H1 (cell line): ENCODE measurements at regions not wholly inside any gene's neighbourhood (a gene's known extent, or its start where the extent isn't known, plus 50 kb on each side); places are given as distances from the start of the nearest gene placed in this dataset.

Experiments used
- CTCF ChIA-PET: fragments of 300-600 bp; sonication (Branson Sonifier 250); formaldehyde crosslinking; loops from one replicate; lab custom pipeline; 2021; ENCODE audit not compliant: partially characterized antibody; lab: Charles Lee
- POLR2A ChIA-PET: fragments of 300-600 bp; sonication (Branson Sonifier 250); formaldehyde crosslinking; loops from one replicate; lab custom pipeline; 2021; ENCODE audit warnings: inconsistent platforms; ENCODE audit not compliant: partially characterized antibody; lab: Charles Lee
- DNase-seq, 2 experiments: peaks; one replicate each; pipeline versions ENCODE4 v3.0.0 to v3.0.0-alpha.2; 2010 to 2022; ENCODE audit warnings: low spot score in 2 of 2, low read depth in 1 of 2, mixed read lengths in 1 of 2
- FAIRE-seq: peaks from 2 replicates; lab custom pipeline; 2011; peaks lifted over from hg19 to GRCh38; lab: Jason Lieb, UNC
- H2AFZ ChIP-seq: 2 replicates; pipeline ENCODE4 v1.8.1; 2012; ENCODE audit warnings: low read length, inconsistent platforms
- H2AK5ac ChIP-seq: 2 replicates; pipeline ENCODE4 v1.6.1; 2013; ENCODE audit warnings: low read depth, low read length
- H2BK120ac ChIP-seq: replicated peaks from 2 replicates; pipeline ENCODE3; 2013; ENCODE audit warnings: low read depth, low read length, inconsistent platforms
- H2BK12ac ChIP-seq: 2 replicates; pipeline ENCODE4 v1.6.1; 2013; ENCODE audit warnings: low read depth, low read length
- H2BK15ac ChIP-seq: 2 replicates; pipeline ENCODE4 v1.6.1; 2013; ENCODE audit warnings: low read length
- H2BK20ac ChIP-seq: 2 replicates; pipeline ENCODE4 v1.6.1; 2013; ENCODE audit warnings: low read length
- H2BK5ac ChIP-seq: 2 replicates; pipeline ENCODE4 v1.6.1; 2013; ENCODE audit warnings: low read depth, low read length
- H3K14ac ChIP-seq: 2 replicates; pipeline ENCODE4 v1.6.1; 2013; ENCODE audit warnings: inconsistent platforms; ENCODE audit not compliant: insufficient read length
- H3K18ac ChIP-seq: 2 replicates; pipeline ENCODE4 v1.6.1; 2013; ENCODE audit warnings: low read length; ENCODE audit errors: extremely low read depth
- H3K23ac ChIP-seq: 2 replicates; pipeline ENCODE4 v1.6.1; 2013; ENCODE audit warnings: inconsistent platforms; ENCODE audit not compliant: insufficient read length
- H3K23me2 ChIP-seq: 2 replicates; pipeline ENCODE4 v1.6.1; 2013; ENCODE audit warnings: low read depth, low read length
- H3K27ac ChIP-seq: 2 replicates; pipeline ENCODE4 v1.6.1; 2011; ENCODE audit warnings: low read depth, low read length, inconsistent platforms
- H3K27me3 ChIP-seq, 4 experiments: replicated peaks in 1 of 4; 1 replicate in 1 of 4; 2 replicates in 3 of 4; pipeline versions ENCODE4 v1.6.1 to v1.8.1; 2011 to 2013; ENCODE audit warnings: low read length in 3 of 4, mild to moderate bottlenecking in 3 of 4, inconsistent platforms in 2 of 4, mixed read lengths in 2 of 4, moderate library complexity in 1 of 4; ENCODE audit not compliant: control insufficient read depth in 3 of 4, insufficient read depth in 3 of 4; ENCODE audit errors: extremely low read depth in 1 of 4
- H3K36me3 ChIP-seq, 4 experiments: 2 replicates each; pipeline versions ENCODE4 v1.6.1 to v1.8.1; 2011 to 2013; ENCODE audit warnings: mild to moderate bottlenecking in 4 of 4, low read length in 3 of 4, moderate library complexity in 2 of 4, control low read depth in 1 of 4, inconsistent platforms in 1 of 4; ENCODE audit not compliant: insufficient read depth in 4 of 4, control insufficient read depth in 2 of 4
- H3K4ac ChIP-seq: replicated peaks from 2 replicates; pipeline ENCODE3; 2013; ENCODE audit warnings: low read length, low read depth, mixed read lengths, inconsistent platforms; ENCODE audit not compliant: insufficient read length
- H3K4me1 ChIP-seq, 4 experiments: replicated peaks in 1 of 4; 1 replicate in 1 of 4; 2 replicates in 3 of 4; pipeline versions ENCODE4 v1.6.1 to v1.8.1; 2011 to 2013; ENCODE audit warnings: low read length in 3 of 4, inconsistent platforms in 2 of 4, mixed read lengths in 1 of 4; ENCODE audit not compliant: insufficient read depth in 4 of 4, control insufficient read depth in 3 of 4
- H3K4me2 ChIP-seq, 2 experiments: 2 replicates each; pipeline versions ENCODE4 v1.6.1 to v1.8.1; 2011 to 2013; ENCODE audit warnings: low read depth in 2 of 2, low read length in 2 of 2, control low read depth in 1 of 2, inconsistent platforms in 1 of 2, mild to moderate bottlenecking in 1 of 2; ENCODE audit not compliant: insufficient read depth in 1 of 2
- H3K4me3 ChIP-seq, 4 experiments: fragments of 200-600, 300-600 bp in 1 of 4; sonication (generic), shearing (Covaris generic), sonication (Bioruptor Twin) in 1 of 4; 2 replicates each; pipeline versions ENCODE4 v1.5.1 to v1.8.1; 2011 to 2016; ENCODE audit warnings: low read length in 4 of 4, low read depth in 3 of 4, control low read depth in 2 of 4, inconsistent platforms in 2 of 4, mild to moderate bottlenecking in 2 of 4, mixed read lengths in 1 of 4, moderate library complexity in 1 of 4; ENCODE audit not compliant: insufficient read depth in 2 of 4; ENCODE audit errors: extremely low read depth in 1 of 4
- H3K56ac ChIP-seq: replicated peaks from 2 replicates; pipeline ENCODE3; 2013; ENCODE audit warnings: low read depth, mild to moderate bottlenecking, mixed read lengths, low read length, inconsistent platforms; ENCODE audit not compliant: insufficient read length
- H3K79me1 ChIP-seq: 2 replicates; pipeline ENCODE4 v1.6.1; 2013; ENCODE audit warnings: low read depth, low read length, control low read depth
- H3K79me2 ChIP-seq, 2 experiments: 2 replicates each; pipeline versions ENCODE4 v1.6.1 to v1.8.1; 2012 to 2013; ENCODE audit warnings: low read length in 2 of 2, mild to moderate bottlenecking in 2 of 2, inconsistent platforms in 1 of 2; ENCODE audit not compliant: insufficient read depth in 2 of 2, control insufficient read depth in 1 of 2
- H3K9ac ChIP-seq, 4 experiments: replicated peaks in 1 of 4; 1 replicate in 1 of 4; 2 replicates in 3 of 4; pipeline versions ENCODE4 v1.6.1 to v1.8.1; 2011 to 2013; ENCODE audit warnings: low read depth in 3 of 4, low read length in 3 of 4, control low read depth in 2 of 4, mild to moderate bottlenecking in 2 of 4, moderate library complexity in 2 of 4, inconsistent platforms in 1 of 4; ENCODE audit errors: extremely low read depth in 1 of 4
- H3K9me3 ChIP-seq, 2 experiments: 2 replicates each; pipeline versions ENCODE4 v1.6.1 to v1.8.1; 2012 to 2013; ENCODE audit warnings: mild to moderate bottlenecking in 2 of 2, moderate library complexity in 2 of 2, control low read depth in 1 of 2, inconsistent platforms in 1 of 2, low read depth in 1 of 2, low read length in 1 of 2, mixed read lengths in 1 of 2; ENCODE audit not compliant: insufficient read depth in 2 of 2
- H4K20me1 ChIP-seq, 2 experiments: replicated peaks in 1 of 2; 2 replicates each; pipeline versions ENCODE3 to v1.8.1; 2011 to 2013; ENCODE audit warnings: inconsistent platforms in 2 of 2, low read length in 2 of 2, mild to moderate bottlenecking in 1 of 2; ENCODE audit not compliant: insufficient read depth in 2 of 2, control insufficient read depth in 1 of 2
- H4K5ac ChIP-seq: 2 replicates; pipeline ENCODE4 v1.6.1; 2013; ENCODE audit warnings: low read length, low read depth, mixed read lengths, inconsistent platforms; ENCODE audit not compliant: insufficient read length
- H4K8ac ChIP-seq: 2 replicates; pipeline ENCODE4 v1.8.0; 2013; ENCODE audit warnings: mild to moderate bottlenecking, moderate library complexity, low read length, inconsistent platforms; ENCODE audit not compliant: insufficient read depth; ENCODE audit errors: extremely low read depth
- H4K91ac ChIP-seq: replicated peaks from 2 replicates; pipeline ENCODE3; 2013; ENCODE audit warnings: low read length, mixed read lengths, inconsistent platforms; ENCODE audit not compliant: insufficient read length
- ASH2L ChIP-seq: fragments of 200-600, 300-600 bp; sonication (generic); IDR thresholded peaks from one replicate; pipeline ENCODE4 v1.7.1; 2017; ENCODE audit warnings: low read length
- BACH1 ChIP-seq: IDR thresholded peaks from 2 replicates; pipeline ENCODE4 v1.6.1; 2012; ENCODE audit warnings: low read length, improper control_type of control experiment
- CTCF ChIP-seq, 3 experiments: IDR thresholded peaks; 1 replicate in 2 of 3; 2 replicates in 1 of 3; pipeline versions ENCODE4 v1.5.1 to v1.6.1; 2011; ENCODE audit warnings: low read length in 3 of 3, mild to moderate bottlenecking in 3 of 3, inconsistent platforms in 2 of 3, low read depth in 1 of 3, moderate library complexity in 1 of 3; ENCODE audit not compliant: insufficient read depth in 1 of 3; ENCODE audit errors: control extremely low read depth in 1 of 3
- GABPA ChIP-seq: IDR thresholded peaks from 2 replicates; pipeline ENCODE4 v1.6.1; 2011; ENCODE audit warnings: mild to moderate bottlenecking, low read length, moderate library complexity, borderline replicate concordance; ENCODE audit not compliant: insufficient read depth
- JUND ChIP-seq: IDR thresholded peaks from 2 replicates; pipeline ENCODE4 v1.6.1; 2011; ENCODE audit warnings: mild to moderate bottlenecking, improper control_type of control experiment, low read length
- KDM5A ChIP-seq: fragments of 200-600 bp; IDR thresholded peaks from 2 replicates; pipeline ENCODE4 v1.7.1; 2012; ENCODE audit warnings: mild to moderate bottlenecking, low read length, inconsistent platforms, mixed read lengths
- MAFK ChIP-seq: IDR thresholded peaks from 2 replicates; pipeline ENCODE4 v1.6.1; 2012; ENCODE audit warnings: low read depth, mild to moderate bottlenecking, improper control_type of control experiment, low read length
- POLR2AphosphoS5 ChIP-seq: IDR thresholded peaks from 2 replicates; pipeline ENCODE4 v1.6.1; 2011; ENCODE audit warnings: low read depth, low read length
- RAD21 ChIP-seq, 2 experiments: IDR thresholded peaks in 1 of 2; conservative IDR thresholded peaks in 1 of 2; 2 replicates each; pipeline ENCODE4 v1.6.1; 2011; ENCODE audit warnings: low read depth in 2 of 2, low read length in 2 of 2, improper control_type of control experiment in 1 of 2, inconsistent platforms in 1 of 2, mild to moderate bottlenecking in 1 of 2, moderate library complexity in 1 of 2
- WGBS, 2 experiments: shearing (Covaris generic) in 1 of 2; methylation state at CpG; one replicate each; pipeline versions ENCODE4 v1.1.6 to v1.1.7; 2013 to 2015; ENCODE audit warnings: low lambda C conversion rate in 2 of 2, mixed read lengths in 2 of 2, inconsistent platforms in 1 of 2, low coverage in 1 of 2, missing lambda C conversion rate in 1 of 2; ENCODE audit not compliant: insufficient replicate concordance in 2 of 2, insufficient coverage in 1 of 2, insufficient read length in 1 of 2; ENCODE audit errors: extremely low coverage in 1 of 2, missing lambda C conversion rate in 1 of 2; 5-methylcytosine and 5-hydroxymethylcytosine counted together

GRCh38 chr6:93919365-93919764 lies 500.0 kb upstream of the EPHA7 start:
- Histone ChIP-seq H3K9me3 (no peaks in the 10 kb centered on the region), H3K79me2 (no peaks in the 10 kb centered on the region), H3K79me1 (no peaks in the 10 kb centered on the region), H3K27ac (no peak overlapping the region), H4K20me1 (no peaks in the 10 kb centered on the region), H3K4ac (no peak overlapping the region), H4K91ac (no peak overlapping the region), H3K27me3 (no peaks in the 10 kb centered on the region), H3K23me2 (no peaks in the 10 kb centered on the region), H3K56ac (no peak overlapping the region), H3K14ac (no peak overlapping the region), H3K36me3 (no peaks in the 10 kb centered on the region), H2BK20ac (no peak overlapping the region), H2BK12ac (no peak overlapping the region), H4K5ac (no peak overlapping the region), H4K8ac (no peak overlapping the region), H3K4me1 (no peaks in the 10 kb centered on the region), H2AFZ (no peak overlapping the region), H2BK120ac (no peak overlapping the region), H3K9ac (no peak overlapping the region), H2BK5ac (no peak overlapping the region), H2AK5ac (no peak overlapping the region), H3K4me3 (no peak overlapping the region), H3K23ac (no peak overlapping the region), H3K4me2 (no peak overlapping the region), H2BK15ac (no peak overlapping the region), H3K18ac (no peak overlapping the region)
- TF ChIP-seq MAFK (no peak), JUND (no peak), RAD21 (IDR thresholded peaks at IDR 0.05 in 1 of 2, conservative IDR thresholded peaks at IDR 0.05 in 1 of 2; ENCODE audit: low read depth in 2 of 2, low read length in 2 of 2) (no peak), CTCF (IDR thresholded peaks at IDR 0.05; ENCODE audit: control extremely low read depth in 1 of 3, insufficient read depth in 1 of 3, low read depth in 1 of 3, low read length in 3 of 3) (no peak), POLR2AphosphoS5 (no peak), BACH1 (no peak), KDM5A (no peak), GABPA (no peak), ASH2L (no peak)
- no peak for DNase-seq
- ChIA-PET CTCF (no interaction called here), POLR2A (no interaction called here)
- no peak for FAIRE-seq
- WGBS, 2 experiments: 96% methylated on average over 1 of the region's 1 CpG; no CpG with 5 or more reads in 1 of the 2 experiments
